RWPE1 (cell line): ENCODE measurements at regions not wholly inside any gene's neighbourhood (a gene's known extent, or its start where the extent isn't known, plus 50 kb on each side); places are given as distances from the start of the nearest gene placed in this dataset.

Experiments
- CTCF ChIA-PET: fragments of 350-600 bp; sonication (Branson Sonifier 250); formaldehyde crosslinking; extraction: SDS; loops from one replicate; lab custom pipeline; 2021; lab: Yijun Ruan, JAX
- POLR2A ChIA-PET: fragments of 400-600 bp; formaldehyde crosslinking; extraction: SDS; loops from one replicate; lab custom pipeline; 2020; ENCODE audit warnings: antibody characterized with exemption; ENCODE audit not compliant: low non-redundant PET; lab: Yijun Ruan, JAX
- DNase-seq: peaks from one replicate; pipeline ENCODE4 v3.0.0; 2012; ENCODE audit warnings: low spot score
- H3K27ac ChIP-seq: fragments of 450-650 bp; 2 replicates; pipeline ENCODE4 v1.5.1; 2017
- CTCF ChIP-seq: fragments of 450-650 bp; conservative IDR thresholded peaks from 2 replicates; pipeline ENCODE4 v1.5.1; 2017; ENCODE audit warnings: low read depth, mild to moderate bottlenecking

GRCh38 chr21:38610623-38611251 lies 112.5 kb upstream of the ERG start:
- H3K27ac ChIP-seq: no peak overlapping the region
- ChIA-PET CTCF (no interaction called here), POLR2A (no interaction called here)
- no peak for DNase-seq
- TF ChIP-seq CTCF: no peak

DNA sequence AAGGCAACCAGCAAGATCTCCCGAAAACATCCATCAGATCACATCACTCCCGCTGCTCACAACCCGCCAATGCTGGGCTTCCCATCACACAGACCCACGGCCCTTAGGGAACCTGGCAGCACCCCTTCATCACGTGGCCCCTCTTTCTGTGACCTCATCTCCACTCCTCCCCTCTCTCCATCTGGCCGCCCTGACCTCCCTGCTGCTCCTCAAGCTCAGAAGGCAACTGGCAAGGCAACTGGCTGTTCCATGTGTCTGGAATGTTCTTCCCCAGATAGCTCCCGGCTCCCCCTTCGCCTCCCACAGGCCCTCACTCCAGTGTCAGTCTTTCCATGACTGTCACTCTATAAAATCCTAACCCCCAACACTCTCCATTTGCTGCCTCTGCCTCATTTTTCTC lies 113.0 kb upstream of the ERG start:
- no peak overlapping the region for H3K27ac ChIP-seq
- POLR2A ChIA-PET: no interaction called here
- TF ChIP-seq CTCF: no peak
- CTCF ChIA-PET: no interaction called here
- DNase-seq: no peak

GRCh38 chr21:38613686-38614085 lies 115.4 kb upstream of the ERG start:
- POLR2A ChIA-PET: no interaction called here
- CTCF ChIA-PET: interaction anchor here (0.7 kb wide), 1 partner anchor 55 kb away, joined by 3 read pairs; no protein-coding TSS in a partner anchor
- no peak for DNase-seq
- no peak overlapping the region for H3K27ac ChIP-seq
- TF ChIP-seq CTCF: no peak

DNA sequence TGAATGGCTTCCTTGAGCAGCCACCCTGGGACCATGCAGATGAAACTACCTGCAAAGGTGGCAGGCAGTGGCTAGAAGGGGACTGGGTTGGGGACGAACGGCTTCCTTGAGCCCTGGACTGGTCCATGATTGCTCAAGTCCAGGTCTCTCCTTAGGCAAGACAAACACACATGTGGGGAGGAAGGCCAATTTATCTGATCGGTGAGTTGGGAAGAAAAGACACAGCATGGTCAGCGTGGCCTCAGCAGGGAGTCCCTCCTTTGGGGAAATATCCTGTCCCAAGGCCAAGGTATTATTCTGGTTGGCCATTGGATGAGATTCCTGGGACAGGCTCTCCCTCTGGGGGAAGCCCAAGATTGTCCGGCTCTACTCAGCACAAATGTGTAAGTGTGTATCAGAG lies 116.3 kb upstream of the ERG start:
- no peak overlapping the region for H3K27ac ChIP-seq
- no peak for DNase-seq
- POLR2A ChIA-PET: no interaction called here
- TF ChIP-seq CTCF: no peak
- CTCF ChIA-PET: no interaction called here

- no peak for DNase-seq
- no peak overlapping the region for H3K27ac ChIP-seq
- POLR2A ChIA-PET: no interaction called here
- CTCF ChIA-PET: no interaction called here
- no peak for TF ChIP-seq CTCF
Observed at GRCh38 chr21:38619480-38619879, 121.2 kb upstream of the ERG start.

- no peak overlapping the region for H3K27ac ChIP-seq
- TF ChIP-seq CTCF: no peak
- ChIA-PET POLR2A (interaction anchor here (0.6 kb wide), 1 partner anchor 92 kb away, joined by 3 read pairs; no protein-coding TSS in a partner anchor), CTCF (no interaction called here)
- DNase-seq: no peak
Observed at GRCh38 chr21:38619992-38620479, 121.8 kb upstream of the ERG start.
